Upper lobe of left lung (tissue), 4 donors: ENCODE measurements at regions not wholly inside any gene's neighbourhood (a gene's known extent, or its start where the extent isn't known, plus 50 kb on each side); places are given as distances from the start of the nearest gene placed in this dataset.

ENCODE experiments used
- POLR2A ChIP-seq, 4 donors: fragments of 450-650 bp; IDR thresholded peaks; one replicate each; pipeline ENCODE4 v1.5.1; 2016 to 2017; ENCODE audit warnings: antibody characterized with exemption in 4 of 4, mild to moderate bottlenecking in 2 of 4
- POLR2AphosphoS5 ChIP-seq, 2 donors: sonication (generic); formaldehyde crosslinking; IDR thresholded peaks; one replicate each; pipeline ENCODE4 v1.5.1; 2017; ENCODE audit warnings: antibody characterized with exemption in 2 of 2
- TF ChIP-seq, protein P1 (sequence below), 6 experiments: fragments of 450-650 bp in 4 of 6; fragments of 200-600 bp in 2 of 6; sonication (generic) in 2 of 6; IDR thresholded peaks; one replicate each; pipeline ENCODE4 v1.5.1; 2016 to 2019; ENCODE audit warnings: antibody characterized with exemption in 6 of 6

DNA sequence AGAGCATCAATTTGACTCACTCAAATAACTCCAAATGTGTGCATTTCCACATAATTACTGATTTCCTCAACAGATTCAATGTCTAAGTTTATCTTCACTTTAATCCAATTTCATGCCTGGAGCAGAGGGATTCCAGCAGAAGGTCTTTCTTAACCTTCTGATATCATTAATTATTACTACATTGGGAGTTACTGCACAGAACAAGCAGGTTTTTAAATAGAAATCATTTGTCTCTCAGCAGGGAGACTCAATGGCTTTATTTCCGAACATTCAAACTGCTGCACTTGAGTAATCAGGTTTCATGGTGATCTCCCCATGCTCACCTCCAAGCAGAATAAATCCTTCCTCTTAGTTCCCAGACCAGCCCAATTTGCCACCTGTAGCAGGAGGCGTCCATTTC lies 264.8 kb upstream of the IGF1R start:
- TF ChIP-seq POLR2AphosphoS5 (IDR thresholded peaks at IDR 0.05) (no peak), POLR2A (IDR thresholded peaks at IDR 0.05) (no peak)
- TF ChIP-seq, protein P1, sequence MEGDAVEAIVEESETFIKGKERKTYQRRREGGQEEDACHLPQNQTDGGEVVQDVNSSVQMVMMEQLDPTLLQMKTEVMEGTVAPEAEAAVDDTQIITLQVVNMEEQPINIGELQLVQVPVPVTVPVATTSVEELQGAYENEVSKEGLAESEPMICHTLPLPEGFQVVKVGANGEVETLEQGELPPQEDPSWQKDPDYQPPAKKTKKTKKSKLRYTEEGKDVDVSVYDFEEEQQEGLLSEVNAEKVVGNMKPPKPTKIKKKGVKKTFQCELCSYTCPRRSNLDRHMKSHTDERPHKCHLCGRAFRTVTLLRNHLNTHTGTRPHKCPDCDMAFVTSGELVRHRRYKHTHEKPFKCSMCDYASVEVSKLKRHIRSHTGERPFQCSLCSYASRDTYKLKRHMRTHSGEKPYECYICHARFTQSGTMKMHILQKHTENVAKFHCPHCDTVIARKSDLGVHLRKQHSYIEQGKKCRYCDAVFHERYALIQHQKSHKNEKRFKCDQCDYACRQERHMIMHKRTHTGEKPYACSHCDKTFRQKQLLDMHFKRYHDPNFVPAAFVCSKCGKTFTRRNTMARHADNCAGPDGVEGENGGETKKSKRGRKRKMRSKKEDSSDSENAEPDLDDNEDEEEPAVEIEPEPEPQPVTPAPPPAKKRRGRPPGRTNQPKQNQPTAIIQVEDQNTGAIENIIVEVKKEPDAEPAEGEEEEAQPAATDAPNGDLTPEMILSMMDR (IDR thresholded peaks at IDR 0.05), result no peak
